ENCODE measurements at regions not wholly inside any gene's neighbourhood (a gene's known extent, or its start where the extent isn't known, plus 50 kb on each side); places are given as distances from the start of the nearest gene placed in this dataset.

DNA sequence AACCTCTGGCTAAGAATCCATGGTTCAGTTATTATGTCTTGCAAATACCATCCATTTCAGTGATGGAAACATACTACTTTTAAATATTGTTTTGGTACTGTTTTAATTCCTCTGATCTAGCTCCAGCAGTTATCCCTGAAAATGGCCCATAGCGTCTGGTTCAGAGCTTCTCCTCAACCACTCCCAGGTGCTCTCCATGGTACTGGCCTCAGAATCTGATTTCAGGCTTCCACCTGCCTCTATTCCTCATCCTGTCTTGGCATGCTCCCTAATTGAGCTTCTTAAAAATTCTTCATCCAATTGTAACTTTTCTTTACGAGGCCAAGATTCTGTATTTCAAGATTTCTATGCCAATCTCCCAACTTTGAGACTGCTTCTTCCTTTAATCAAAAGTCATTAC is 236.3 kb downstream of the HTR7 start:
- peak; percentile 5 for DNase-seq

DNA sequence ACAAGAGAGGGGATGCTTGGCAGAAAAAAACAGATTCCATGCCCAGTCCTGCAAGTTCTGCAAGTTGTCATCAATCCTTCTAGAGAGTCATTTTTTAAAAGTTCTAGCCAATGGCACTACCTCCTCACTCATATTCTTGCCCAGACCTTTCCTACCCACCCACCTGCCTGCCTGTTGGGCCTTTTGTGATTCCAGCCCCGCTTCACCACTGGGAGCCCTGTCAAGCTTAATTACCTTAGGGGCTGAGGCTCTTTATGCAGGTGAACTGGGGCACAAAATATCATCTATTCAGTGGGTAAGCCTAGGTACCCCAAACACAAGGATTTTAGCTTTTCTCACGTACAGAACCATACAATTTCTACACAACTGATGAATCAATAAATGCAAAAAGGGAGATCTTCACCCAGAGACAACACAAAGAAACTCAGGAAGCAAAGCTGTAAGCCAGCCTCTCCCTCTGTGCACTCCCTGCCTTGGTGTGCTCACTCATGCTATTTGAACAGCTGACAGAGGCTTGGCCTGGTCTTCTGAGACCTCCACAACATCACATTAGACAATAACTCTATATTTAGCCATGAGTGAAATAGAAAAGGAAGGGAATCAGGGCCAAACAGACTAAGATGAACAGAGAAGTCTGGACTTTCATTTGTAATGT is 222.6 kb downstream of the HTR7 start:
- DNase-seq = no peak

GRCh38 chr10:90640756-90641155 is 217.1 kb downstream of the HTR7 start:
- no peak for DNase-seq

DNA sequence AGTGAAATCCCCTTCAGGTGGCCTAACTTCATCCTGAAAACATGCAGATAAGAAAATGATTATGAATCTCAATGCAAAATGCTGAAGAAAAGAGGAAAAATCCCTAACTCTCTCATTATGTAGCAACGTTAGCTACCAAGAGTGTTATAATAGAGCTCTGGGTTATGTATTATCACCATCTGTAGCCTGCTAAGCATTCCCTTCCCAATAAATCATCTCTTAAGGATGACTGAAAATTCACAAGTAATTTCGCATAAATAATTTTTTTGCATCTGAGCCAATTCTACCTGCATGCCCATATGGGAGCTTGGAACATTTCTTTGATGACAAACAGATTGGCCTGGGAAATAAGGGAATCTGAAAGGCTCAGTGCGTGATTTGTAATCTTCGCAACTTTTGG is 216.1 kb downstream of the HTR7 start:
- no peak for DNase-seq

DNA sequence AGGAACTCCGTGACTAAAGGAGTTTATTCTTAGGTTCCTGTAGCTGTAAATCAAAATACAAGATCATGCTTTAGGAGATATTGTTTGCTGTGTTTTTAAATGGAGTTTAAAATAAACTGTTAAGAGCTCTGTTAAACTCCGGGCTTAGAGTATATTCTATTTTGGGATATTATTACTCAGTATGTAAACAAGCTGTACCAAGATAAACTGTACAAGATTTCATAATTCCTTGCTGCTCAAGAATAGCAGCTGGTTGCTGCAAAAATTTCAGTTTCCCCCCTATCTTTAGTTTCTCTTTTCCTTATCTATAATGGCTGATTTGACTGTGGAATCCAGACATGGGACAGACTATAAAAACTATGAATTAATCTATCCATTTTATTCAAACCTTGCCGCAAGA is 215.7 kb downstream of the HTR7 start:
- no peak for DNase-seq

DNA sequence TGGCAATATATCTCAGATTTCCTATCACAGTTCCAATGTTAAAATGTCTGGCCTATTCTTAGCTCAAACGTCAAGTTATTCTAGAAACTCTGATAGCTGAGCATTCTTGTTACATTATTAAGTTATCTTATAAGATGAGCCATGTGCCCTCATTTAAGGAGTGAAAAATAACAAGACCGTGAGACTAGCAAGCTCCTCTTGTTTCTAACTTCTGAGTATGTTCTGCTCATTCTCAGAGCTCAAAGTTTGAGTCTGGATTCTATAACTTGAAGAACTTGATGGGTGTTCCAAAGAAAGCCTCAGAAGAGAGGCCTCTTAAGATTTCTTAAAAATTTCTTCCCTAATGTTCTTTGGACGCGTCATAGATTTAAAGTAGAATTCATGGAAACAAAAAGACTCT is 215.2 kb downstream of the HTR7 start:
- DNase-seq = no peak

DNA sequence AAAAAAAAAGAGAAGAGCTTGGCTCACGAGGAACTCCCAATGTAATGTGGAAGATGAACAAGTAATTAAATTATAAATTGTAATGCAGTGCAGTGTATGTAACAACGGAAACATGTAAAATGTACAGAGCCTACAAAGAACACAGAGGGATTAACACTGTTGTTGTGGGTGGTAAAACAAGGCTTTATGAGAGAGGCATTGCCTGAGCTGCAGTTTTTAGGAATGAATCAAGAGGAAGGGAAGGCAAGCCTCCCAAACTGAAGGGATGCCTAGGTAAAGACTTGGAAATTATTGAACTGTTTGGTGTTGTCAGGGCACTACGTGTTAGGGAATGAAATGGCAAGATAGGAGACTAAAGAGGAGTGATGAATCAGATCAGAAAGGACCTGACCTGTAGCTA is 213.7 kb downstream of the HTR7 start:
- peak; percentile 33 for DNase-seq

DNA sequence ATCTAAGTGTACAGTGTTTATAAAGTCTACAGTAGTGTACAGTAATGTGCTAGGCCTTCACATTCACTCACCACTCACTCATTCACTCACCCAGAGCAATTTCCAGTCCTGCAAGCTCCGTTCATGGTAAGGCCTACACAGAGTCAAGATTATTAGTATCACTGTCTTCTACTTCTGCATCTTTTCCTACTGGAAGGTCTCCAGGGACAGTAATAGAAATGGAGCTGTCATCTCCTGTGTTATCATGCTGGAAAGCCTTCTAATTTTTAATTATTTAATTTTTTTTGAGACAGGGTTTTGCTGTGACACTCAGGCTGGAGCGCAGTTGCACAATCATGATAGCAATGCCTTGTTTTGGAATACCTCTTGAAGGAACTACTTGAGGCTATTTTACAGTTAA is 207.0 kb downstream of the HTR7 start:
- DNase-seq = no peak

DNA sequence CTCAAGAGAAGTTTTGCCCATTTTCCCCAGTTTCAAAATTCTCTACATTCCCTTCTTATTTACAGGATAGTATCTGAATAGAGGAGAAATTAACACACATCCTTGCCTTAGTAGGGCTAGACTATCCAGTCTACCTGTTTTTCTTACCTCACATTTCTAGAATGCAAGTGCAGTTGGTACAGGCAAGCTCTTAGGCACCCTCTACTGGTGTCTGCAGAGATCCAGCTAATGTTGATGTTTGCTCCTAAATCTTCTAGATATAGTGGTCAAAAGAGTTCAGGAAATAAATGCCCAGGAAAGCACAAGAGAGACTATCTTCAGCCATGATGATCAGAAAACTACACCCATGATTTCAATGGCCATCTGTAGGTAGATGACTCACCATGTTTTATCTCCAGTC is 205.3 kb downstream of the HTR7 start:
- no peak for DNase-seq

GRCh38 chr10:90658791-90659190 is 199.0 kb downstream of the HTR7 start:
- DNase-seq = no peak

GRCh38 chr10:90665905-90666662 is 191.8 kb downstream of the HTR7 start:
- no peak for DNase-seq

DNA sequence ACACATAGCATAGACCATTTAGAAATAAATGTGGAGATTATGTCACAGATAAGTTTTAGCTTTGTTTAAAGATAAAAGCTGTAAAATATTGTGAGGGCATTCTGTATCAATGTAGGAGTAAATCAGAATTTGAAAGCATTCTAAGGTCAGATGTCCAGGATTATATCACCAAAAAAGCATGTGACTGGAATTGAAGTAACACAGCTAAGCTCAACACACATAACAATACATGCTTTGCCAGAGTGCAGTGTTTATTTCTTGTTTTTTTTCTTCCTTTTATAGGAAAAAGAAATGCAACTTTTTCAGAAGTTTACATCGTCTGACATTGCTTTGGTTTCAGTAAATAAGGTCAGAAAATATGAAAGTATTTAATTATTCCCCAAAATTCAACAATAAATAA is 183.4 kb downstream of the HTR7 start:
- DNase-seq = peak; percentile 4

- peak; percentile 89 for DNase-seq
Measured at GRCh38 chr10:90674928-90675327, 182.9 kb downstream of the HTR7 start.

DNA sequence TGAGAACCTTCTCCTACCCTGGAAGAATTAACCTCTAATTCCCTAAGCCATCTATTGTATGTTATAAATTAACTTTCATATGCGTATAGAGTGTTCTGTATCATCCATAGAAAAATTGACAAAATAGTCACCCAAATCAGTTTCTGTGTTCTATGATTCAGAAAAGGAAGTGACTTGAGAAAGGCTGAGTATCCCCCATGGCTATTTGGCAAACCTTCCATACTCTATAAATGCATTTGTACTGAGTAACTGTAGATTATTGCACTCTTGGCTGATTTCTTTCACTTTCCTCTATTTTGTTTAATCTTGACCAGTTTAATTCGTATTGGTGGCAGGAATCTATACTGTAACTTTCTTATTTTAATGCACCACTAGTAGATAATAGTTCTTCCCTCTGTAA is 182.2 kb downstream of the HTR7 start:
- peak; percentile 77 for DNase-seq

Measured in EL (cell line).